SK-N-SH treated with all-trans-retinoic acid at 6 μM for 48 hours (cell line): ENCODE measurements at regions not wholly inside any gene's neighbourhood (a gene's known extent, or its start where the extent isn't known, plus 50 kb on each side); places are given as distances from the start of the nearest gene placed in this dataset.
"Not testable (repeated sequence)": the region's sequence is repeated elsewhere in the genome, so short reads cannot be mapped to it uniquely, and the experiment has no call there.

ENCODE experiments used
- ATAC-seq: fragments of 200-7000 bp; cut with Tn5 transposase; 3 replicates; pipeline ENCODE4 v1.9.1; 2020; ENCODE audit warnings: mild to moderate bottlenecking, moderate library complexity
- ARNTL ChIP-seq: fragments of 450-650 bp; formaldehyde crosslinking; IDR thresholded peaks from 2 replicates; pipeline ENCODE4 v1.5.0; 2020; ENCODE audit warnings: low read depth, mild to moderate bottlenecking, moderate library complexity, borderline replicate concordance
- BACH2 ChIP-seq: fragments of 250-450 bp; sonication (Bioruptor Pico); IDR thresholded peaks from 2 replicates; pipeline ENCODE4 v1.9.0; 2021; ENCODE audit warnings: mild to moderate bottlenecking, borderline replicate concordance
- CSDC2 ChIP-seq: fragments of 250-450 bp; sonication (Bioruptor Pico); IDR thresholded peaks from 2 replicates; pipeline ENCODE4 v1.5.0; 2020; ENCODE audit warnings: mild to moderate bottlenecking, moderate library complexity
- CSRNP3 ChIP-seq: fragments of 250-450 bp; sonication (Bioruptor Pico); IDR thresholded peaks from 2 replicates; pipeline ENCODE4 v1.5.1; 2021; ENCODE audit warnings: mild to moderate bottlenecking, moderate library complexity
- ESRRG ChIP-seq: fragments of 250-450 bp; sonication (Bioruptor Pico); IDR thresholded peaks from 2 replicates; pipeline ENCODE4 v1.6.1; 2021; ENCODE audit warnings: mild to moderate bottlenecking
- ISL1 ChIP-seq: fragments of 250-450 bp; sonication (Bioruptor Pico); IDR thresholded peaks from 2 replicates; pipeline ENCODE4 v2.1.2; 2022; ENCODE audit warnings: mild to moderate bottlenecking, moderate library complexity
- OSR1 ChIP-seq: fragments of 250-450 bp; sonication (Bioruptor Pico); IDR thresholded peaks from 2 replicates; pipeline ENCODE4 v1.8.0; 2022; ENCODE audit warnings: moderate library complexity, mild to moderate bottlenecking, inconsistent platforms
- PATZ1 ChIP-seq: fragments of 250-450 bp; sonication (Bioruptor Pico); IDR thresholded peaks from 2 replicates; pipeline ENCODE4 v1.8.0; 2020; ENCODE audit warnings: mild to moderate bottlenecking, moderate library complexity, borderline replicate concordance
- POU6F1 ChIP-seq: fragments of 250-450 bp; sonication (Bioruptor Pico); IDR thresholded peaks from 2 replicates; pipeline ENCODE4 v1.8.0; 2021; ENCODE audit warnings: low read depth, mild to moderate bottlenecking, moderate library complexity, borderline replicate concordance
- PPARA ChIP-seq: fragments of 250-450 bp; sonication (Bioruptor Pico); IDR thresholded peaks from 2 replicates; pipeline ENCODE4 v1.5.0; 2020; ENCODE audit warnings: mild to moderate bottlenecking, borderline replicate concordance
- RARB ChIP-seq: fragments of 250-450 bp; sonication (Bioruptor Pico); IDR thresholded peaks from 2 replicates; pipeline ENCODE4 v1.8.0; 2021; ENCODE audit warnings: mild to moderate bottlenecking, moderate library complexity
- SNAI2 ChIP-seq: fragments of 250-450 bp; sonication (Bioruptor Pico); IDR thresholded peaks from 2 replicates; pipeline ENCODE4 v1.5.0; 2020; ENCODE audit warnings: mild to moderate bottlenecking, moderate library complexity
- TCF4 ChIP-seq: fragments of 250-450 bp; sonication (Bioruptor Pico); IDR thresholded peaks from 2 replicates; pipeline ENCODE4 v1.8.0; 2021; ENCODE audit warnings: mild to moderate bottlenecking, moderate library complexity, borderline replicate concordance
- TOX ChIP-seq: fragments of 250-450 bp; sonication (Bioruptor Pico); IDR thresholded peaks from 2 replicates; pipeline ENCODE4 v1.8.0; 2021; ENCODE audit warnings: mild to moderate bottlenecking, moderate library complexity, borderline replicate concordance
- TSHZ2 ChIP-seq: fragments of 250-450 bp; sonication (Bioruptor Pico); IDR thresholded peaks from 2 replicates; pipeline ENCODE4 v1.5.0; 2020; ENCODE audit warnings: mild to moderate bottlenecking, moderate library complexity
- ZC3H10 ChIP-seq: fragments of 250-450 bp; sonication (Bioruptor Pico); IDR thresholded peaks from 2 replicates; pipeline ENCODE4 v1.5.1; 2021; ENCODE audit warnings: mild to moderate bottlenecking, moderate library complexity
- ZFP3 ChIP-seq: fragments of 250-450 bp; sonication (Bioruptor Pico); IDR thresholded peaks from 2 replicates; pipeline ENCODE4 v1.5.0; 2020; ENCODE audit warnings: mild to moderate bottlenecking, moderate library complexity
- ZNF565 ChIP-seq: fragments of 450-650 bp; formaldehyde crosslinking; conservative IDR thresholded peaks from 2 replicates; pipeline ENCODE4 v1.5.0; 2020; ENCODE audit warnings: low read depth, mild to moderate bottlenecking, moderate library complexity
- ZNF70 ChIP-seq: fragments of 450-650 bp; formaldehyde crosslinking; IDR thresholded peaks from 2 replicates; pipeline ENCODE4 v1.5.0; 2020; ENCODE audit warnings: mild to moderate bottlenecking, moderate library complexity
- ZNF8 ChIP-seq: fragments of 450-650 bp; formaldehyde crosslinking; IDR thresholded peaks from 2 replicates; pipeline ENCODE4 v1.5.0; 2020; ENCODE audit warnings: mild to moderate bottlenecking, moderate library complexity

- no peak for ATAC-seq
- no peak for TF ChIP-seq ISL1 (CRISPR knock-in tag)
Measured at GRCh38 chr12:88816201-88816600, 235.9 kb upstream of the KITLG start.

GRCh38 chr12:88814779-88815178, 234.5 kb upstream of the KITLG start:
- TF ChIP-seq PATZ1 (no peak), ARNTL (CRISPR knock-in tag) (no peak), SNAI2 (CRISPR knock-in tag) (no peak), TOX (no peak), ZNF70 (CRISPR knock-in tag) (no peak), ZNF8 (CRISPR knock-in tag) (no peak), PPARA (CRISPR knock-in tag) (no peak), TSHZ2 (CRISPR knock-in tag) (no peak), ESRRG (CRISPR knock-in tag) (no peak), CSRNP3 (CRISPR knock-in tag) (no peak), RARB (CRISPR knock-in tag) (no peak), OSR1 (no peak), ZNF565 (no peak), TCF4 (CRISPR knock-in tag) (no peak), ZFP3 (CRISPR knock-in tag) (no peak), POU6F1 (no peak), ISL1 (CRISPR knock-in tag) (no peak), ZC3H10 (no peak)
- no peak for ATAC-seq

GRCh38 chr12:88812610-88813009, 232.3 kb upstream of the KITLG start:
- no peak for ATAC-seq
- TF ChIP-seq PPARA (CRISPR knock-in tag) (no peak), TOX (no peak), POU6F1 (no peak), BACH2 (CRISPR knock-in tag) (no peak), TCF4 (CRISPR knock-in tag) (no peak), ZNF70 (CRISPR knock-in tag) (no peak), ESRRG (CRISPR knock-in tag) (no peak), CSDC2 (CRISPR knock-in tag) (no peak), ARNTL (CRISPR knock-in tag) (no peak)

- no peak for ATAC-seq
- TF ChIP-seq TSHZ2 (CRISPR knock-in tag) (no peak), ZC3H10 (no peak), ARNTL (CRISPR knock-in tag) (no peak)
Measured at GRCh38 chr12:88810806-88811205, 230.5 kb upstream of the KITLG start.

- ATAC-seq = not testable (repeated sequence)
Measured at GRCh38 chr12:88809841-88810240, 229.6 kb upstream of the KITLG start.
